CD4-positive, alpha-beta T cell treated with Interferon gamma for 1 hour (primary cell): ENCODE measurements at regions not wholly inside any gene's neighbourhood (a gene's known extent, or its start where the extent isn't known, plus 50 kb on each side); places are given as distances from the start of the nearest gene placed in this dataset.

Experiments
- DNase-seq: peaks from one replicate; pipeline ENCODE4 v3.0.0-alpha.2; 2020

DNA sequence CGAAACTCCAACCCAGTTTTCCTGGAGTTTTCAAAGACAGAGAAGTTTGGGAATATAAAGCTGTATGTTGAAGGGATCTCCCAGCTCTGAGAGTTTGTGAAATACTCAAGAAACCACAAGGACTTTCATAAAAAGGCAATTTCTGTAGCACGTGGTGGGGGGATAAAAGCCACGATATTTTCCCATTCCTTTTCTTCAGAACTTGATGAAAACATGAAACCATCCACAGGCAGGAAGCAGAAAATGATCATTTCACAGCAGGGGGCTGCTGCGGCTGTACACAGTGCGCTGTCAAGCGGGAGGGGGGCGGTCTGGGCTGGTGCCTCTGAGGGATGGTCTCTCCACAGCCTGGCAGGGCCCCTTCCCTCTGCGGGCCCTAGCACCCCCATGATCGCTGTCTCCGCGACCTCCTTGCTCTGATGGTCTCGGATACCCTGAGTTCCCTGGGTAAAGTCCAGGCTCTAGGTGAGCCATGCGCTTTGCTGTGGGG, 423.2 kb downstream of the MN1 start:
- no peak for DNase-seq

GRCh38 chr22:27378995-27379394, 422.6 kb downstream of the MN1 start:
- DNase-seq: no peak

DNA sequence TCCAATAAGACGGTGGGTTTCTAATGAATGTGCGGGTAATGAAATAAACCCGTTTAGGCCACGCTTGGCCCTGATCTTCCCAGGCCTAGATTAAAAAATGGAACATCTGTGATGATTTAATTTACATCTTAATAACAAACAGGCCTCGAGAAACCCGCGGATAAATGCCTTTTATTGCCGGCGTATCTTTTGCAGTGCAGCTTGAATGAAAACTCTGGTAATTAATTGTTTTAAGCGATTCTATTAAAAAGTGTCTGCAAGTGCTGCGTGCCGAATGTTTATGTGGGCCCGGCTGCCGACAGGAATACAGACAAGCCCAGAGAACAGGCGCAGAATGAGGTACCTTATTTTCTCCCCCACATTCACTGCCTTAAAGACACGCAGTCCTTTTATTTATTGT, 420.7 kb downstream of the MN1 start:
- DNase-seq: no peak

DNA sequence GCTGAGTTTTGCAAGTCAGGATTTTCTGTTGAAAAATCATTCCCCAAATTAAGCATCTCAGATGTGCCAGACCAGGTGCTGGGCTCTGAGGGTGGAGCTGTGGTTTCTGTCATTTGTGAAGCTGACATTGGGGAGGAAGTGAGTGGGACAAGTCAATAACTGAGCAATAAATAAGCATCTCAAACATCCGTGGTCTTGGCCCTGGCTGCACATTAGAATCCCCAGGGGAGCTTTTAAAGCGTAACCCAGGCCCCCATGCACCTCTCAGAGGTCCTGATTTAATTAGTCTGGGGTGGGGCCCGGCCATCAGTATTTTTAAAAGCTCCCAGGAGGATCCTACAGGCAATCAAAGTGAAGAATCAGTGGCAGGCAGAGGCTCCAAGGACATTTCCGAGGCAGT, 420.0 kb downstream of the MN1 start:
- no peak for DNase-seq

GRCh38 chr22:27381960-27382742, 419.4 kb downstream of the MN1 start:
- DNase-seq: no peak

DNA sequence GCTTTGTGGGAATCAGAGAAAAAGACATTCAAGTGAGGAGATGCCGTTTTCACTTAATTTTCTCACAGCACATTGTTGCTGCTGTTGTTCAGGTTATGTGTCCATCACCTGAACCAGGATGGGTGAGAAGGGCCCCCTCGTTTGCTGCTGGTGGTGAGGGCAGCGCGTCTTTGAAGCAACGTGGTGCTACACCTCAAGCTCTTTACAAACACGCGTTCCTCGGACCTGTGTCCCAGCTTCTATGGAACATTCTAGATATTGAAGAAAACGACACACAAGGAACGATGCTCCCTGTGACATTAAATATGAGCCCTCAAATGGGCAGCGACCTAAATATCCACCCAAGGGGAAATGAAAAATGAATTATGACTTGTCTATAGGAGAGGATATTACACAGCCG, 418.6 kb downstream of the MN1 start:
- DNase-seq: no peak

DNA sequence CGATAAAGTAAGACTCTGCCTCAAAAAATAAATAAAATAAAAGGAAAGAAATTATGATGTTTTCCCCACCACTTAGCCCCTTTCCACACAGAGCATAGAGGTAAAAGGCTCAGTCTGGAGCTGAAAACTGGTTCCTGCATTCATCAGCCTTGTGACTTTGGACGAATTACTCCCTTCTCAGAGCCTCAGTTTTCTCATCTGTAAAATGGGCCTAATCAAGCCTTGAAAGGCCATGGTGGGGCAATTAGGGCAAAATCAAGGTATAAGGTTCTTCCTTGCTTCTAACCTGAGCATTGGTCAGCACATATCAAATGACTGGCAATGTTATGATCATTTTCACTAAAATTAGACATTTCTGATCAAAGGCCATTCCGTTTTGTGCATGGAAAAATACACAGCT, 417.7 kb downstream of the MN1 start:
- DNase-seq: no peak

GRCh38 chr22:27385261-27385998, 416.1 kb downstream of the MN1 start:
- DNase-seq: no peak

DNA sequence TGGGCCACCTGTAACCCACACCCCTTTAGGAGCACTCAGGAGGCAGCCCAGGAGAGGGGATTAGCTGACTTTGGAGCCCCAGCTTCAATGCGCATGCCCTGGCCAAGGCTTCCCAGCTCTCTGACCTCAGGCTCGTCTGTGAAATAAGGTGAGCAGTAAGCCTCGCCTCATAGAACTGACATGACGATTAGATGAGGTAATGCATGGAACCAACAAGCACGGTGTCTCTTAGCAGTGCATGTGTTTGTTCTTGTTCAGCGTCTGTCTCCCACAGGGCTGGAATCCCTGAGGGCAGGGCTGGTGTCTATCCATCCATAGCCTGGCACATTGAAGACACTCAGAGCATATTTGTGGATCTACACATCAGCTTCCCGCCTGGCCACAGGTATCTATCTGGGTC, 415.4 kb downstream of the MN1 start:
- no peak for DNase-seq

GRCh38 chr22:27387561-27387960, 414.0 kb downstream of the MN1 start:
- DNase-seq: no peak

GRCh38 chr22:27388090-27388600, 413.4 kb downstream of the MN1 start:
- DNase-seq: no peak

GRCh38 chr22:27389727-27390075, 411.9 kb downstream of the MN1 start:
- no peak for DNase-seq

- DNase-seq: no peak
Observed at GRCh38 chr22:27391092-27391770, 410.3 kb downstream of the MN1 start.

GRCh38 chr22:27393371-27393770, 408.2 kb downstream of the MN1 start:
- DNase-seq: no peak

- DNase-seq: no peak
Observed at GRCh38 chr22:27394806-27395404, 406.7 kb downstream of the MN1 start.

DNA sequence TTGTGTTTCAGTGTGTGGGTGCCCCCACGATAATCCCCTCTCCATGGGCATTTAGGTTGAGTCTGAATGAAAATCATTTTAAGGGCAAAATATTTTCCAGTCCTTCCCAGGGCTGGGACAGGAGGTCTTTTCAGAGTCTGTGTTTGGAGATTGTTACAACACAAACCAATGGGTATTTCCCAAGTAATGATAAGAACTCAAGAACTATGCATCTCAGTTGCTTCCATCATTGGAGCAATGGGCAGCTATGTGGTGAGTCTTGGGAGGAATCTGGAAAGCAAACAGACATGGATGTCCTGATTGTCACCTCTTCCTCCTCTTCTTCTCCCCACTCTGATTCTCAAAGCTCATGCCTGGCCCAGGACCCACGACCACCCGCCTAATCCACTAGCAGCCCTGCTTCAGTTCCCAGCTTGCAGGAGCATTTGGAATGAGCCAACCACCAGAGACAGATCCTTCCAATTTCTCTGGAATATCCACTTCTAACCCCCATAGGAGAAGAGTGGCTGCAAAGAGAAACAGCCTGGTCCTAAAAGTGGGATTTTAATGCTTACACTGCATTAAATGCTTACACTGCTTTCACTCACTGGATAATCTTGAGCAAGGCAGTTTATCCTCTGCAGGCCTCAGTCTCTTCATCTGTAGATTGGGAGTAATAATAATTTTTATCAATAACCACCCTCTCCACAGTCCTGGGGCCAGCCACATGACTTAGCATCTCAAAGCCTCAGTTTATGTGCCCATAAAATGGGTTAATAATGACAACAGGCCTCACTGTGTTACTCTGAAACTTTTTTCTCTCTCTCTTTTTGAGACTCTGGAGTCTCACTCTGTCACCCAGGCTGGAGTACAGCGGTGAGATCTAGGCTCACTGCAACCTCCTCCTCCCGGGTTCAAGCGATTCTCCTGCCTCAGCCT, 404.3 kb downstream of the MN1 start:
- DNase-seq: no peak

DNA sequence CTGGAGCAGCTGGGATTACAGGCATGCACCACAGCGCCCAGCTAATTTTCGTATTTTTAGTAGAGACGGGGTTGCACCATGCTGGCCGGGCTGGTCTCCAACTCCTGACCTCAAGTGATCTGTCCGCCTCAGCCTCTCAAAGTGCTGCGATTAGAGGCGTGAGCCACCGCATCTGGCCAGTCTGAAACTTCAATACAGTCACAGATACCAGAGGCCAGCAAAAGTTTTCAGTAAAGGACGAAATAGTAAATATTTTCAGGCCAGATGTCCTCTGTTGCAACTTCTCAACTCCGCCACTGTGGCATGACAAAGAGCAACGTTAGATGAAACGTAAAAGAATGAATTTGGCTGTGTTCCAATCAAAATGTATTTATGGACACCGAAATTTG, 403.6 kb downstream of the MN1 start:
- DNase-seq: no peak

- DNase-seq: no peak
Observed at GRCh38 chr22:27399161-27399560, 402.4 kb downstream of the MN1 start.

DNA sequence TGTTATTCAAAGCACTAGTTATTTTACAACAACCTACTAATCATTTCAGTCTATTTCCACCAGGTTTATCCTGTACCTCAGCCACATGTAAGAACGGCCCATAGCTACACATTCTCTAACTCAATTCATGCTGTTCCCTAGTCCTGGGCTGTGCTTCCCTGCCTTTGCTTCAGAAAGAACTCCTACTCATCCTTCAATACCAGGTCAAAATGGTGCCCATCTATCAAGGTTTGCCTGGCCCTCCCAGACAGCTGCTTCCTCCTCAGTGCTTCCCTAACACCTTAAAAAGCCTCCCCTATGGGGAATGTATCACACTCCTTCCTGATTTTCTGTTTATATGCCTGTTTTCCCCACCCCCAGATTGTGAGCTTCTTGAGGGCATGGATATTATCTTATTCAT, 400.7 kb downstream of the MN1 start:
- no peak for DNase-seq

DNA sequence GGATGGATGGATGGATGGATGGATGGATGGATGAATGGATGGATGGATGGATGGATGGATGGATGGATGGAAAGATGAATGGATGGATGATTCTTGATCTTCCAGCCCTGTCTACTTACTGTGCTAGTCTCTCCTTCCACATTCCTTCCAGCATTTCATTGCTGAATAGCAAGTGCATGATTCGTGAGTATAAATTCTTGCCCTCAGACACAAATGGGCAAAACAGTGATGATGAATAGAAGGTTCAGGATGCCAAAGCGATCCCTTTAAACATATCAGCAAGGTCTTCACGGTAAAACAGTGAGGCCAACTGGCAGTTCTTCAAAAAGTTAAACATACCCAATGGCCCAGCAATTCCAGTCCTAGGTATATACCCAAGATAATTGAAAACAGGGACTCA, 400.2 kb downstream of the MN1 start:
- no peak for DNase-seq

GRCh38 chr22:27404441-27404840, 397.1 kb downstream of the MN1 start:
- no peak for DNase-seq
